ENCODE measurements at regions not wholly inside any gene's neighbourhood (a gene's known extent, or its start where the extent isn't known, plus 50 kb on each side); places are given as distances from the start of the nearest gene placed in this dataset.
"Not testable (repeated sequence)": the region's sequence is repeated elsewhere in the genome, so short reads cannot be mapped to it uniquely, and the experiment has no call there.

DNA sequence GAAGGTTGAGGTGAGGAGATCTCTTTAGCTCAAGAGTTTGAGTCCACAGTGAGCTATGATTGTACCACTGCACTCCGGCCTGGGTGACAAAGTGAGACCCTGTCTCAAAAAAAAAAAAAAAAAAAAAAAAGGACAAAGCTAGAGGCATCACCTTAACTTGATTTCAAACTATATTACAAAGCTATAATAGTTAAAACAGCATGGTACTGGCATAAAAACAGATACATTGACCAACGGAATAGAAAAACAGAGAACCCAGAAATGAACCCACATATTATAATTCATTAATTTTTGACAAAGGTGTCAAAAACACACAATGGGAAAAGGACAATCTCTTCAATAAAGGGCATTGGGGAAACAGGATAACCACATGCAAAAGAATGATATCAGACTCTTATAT, 50.8 kb upstream of the MBOAT1 start:
- H3K4me1 ChIP-seq (ENCODE audit: control insufficient read depth, insufficient read depth, low read length, poor library complexity, severe bottlenecking) = no peaks in the 10 kb centered on the region
- no CpG with 5 or more reads among the region's 2 CpGs for WGBS, 2 experiments (ENCODE audit: insufficient coverage in 2 of 2)

DNA sequence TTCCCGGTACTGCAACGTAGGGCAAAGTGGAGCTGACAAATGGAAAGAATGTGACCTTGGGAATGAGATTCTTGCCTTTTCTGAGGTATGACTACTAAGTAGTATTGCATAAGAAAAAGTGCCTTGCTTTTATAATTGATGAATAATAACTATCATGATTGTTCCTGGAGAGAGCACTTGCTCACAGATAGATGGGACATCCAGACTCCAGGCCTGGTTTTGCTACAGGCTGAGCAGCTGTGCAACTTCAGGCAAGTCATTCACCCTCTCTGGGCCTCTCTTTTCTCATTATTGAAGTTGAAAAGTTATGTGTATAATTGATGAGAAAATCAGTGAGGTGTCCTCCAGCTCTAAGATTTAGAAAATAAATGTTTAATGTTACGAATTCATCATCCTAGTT, 53.6 kb upstream of the MBOAT1 start:
- WGBS, 2 experiments (ENCODE audit: insufficient coverage in 2 of 2) = 61 to 79% methylated on average over 2 of the region's 3 CpGs
- no peak overlapping the region for H3K27ac ChIP-seq (ENCODE audit: low read depth, low read length, severe bottlenecking)

More for the DNA sequence above, 50.8 kb upstream of the MBOAT1 start:
- H3K4me3 ChIP-seq (ENCODE audit: extremely low read depth, insufficient read depth, low read length, poor library complexity, severe bottlenecking) = no peak overlapping the region
- no peaks in the 10 kb centered on the region for H3K9me3 ChIP-seq (ENCODE audit: control insufficient read depth, low read length)
- H3K27ac ChIP-seq (ENCODE audit: low read depth, low read length, severe bottlenecking) = no peak overlapping the region
- no peaks in the 10 kb centered on the region for H3K36me3 ChIP-seq (ENCODE audit: control insufficient read depth, insufficient read depth, low read length)

DNA sequence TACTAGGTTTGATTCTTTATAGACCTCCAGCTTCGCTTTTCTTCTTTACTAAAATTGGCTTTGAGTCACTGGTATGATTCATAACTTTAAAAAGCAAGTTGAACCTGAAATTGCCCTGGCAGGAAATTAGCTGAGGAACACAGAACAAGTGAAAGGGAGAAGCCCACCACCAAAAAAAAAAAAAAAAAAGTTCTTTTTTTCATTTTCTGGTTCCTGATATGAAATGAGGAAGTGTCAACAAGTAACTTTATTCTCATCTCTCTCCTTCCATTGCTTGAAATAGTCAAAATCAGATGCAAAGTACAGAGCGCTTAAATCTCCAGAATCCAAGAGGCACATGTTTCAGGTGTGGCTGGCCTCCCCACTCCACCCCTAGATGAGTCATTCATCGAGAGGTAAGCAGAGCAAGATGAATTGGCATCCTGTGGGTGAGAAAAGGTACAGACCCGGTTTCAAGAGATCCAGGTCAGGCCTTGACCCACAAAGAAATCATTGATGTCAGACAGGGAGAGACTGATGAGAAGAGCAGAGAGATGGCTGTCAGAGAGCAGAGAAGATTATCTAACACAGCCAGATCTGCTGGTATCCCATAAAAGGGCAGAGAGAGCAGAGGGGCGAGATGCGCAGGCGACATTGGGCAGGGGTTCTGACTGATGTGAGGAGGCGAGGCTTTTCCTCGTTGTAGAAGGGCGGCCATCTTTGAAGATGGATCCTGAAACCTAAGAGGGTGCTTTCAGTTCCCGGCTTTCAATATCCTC, 54.8 kb upstream of the MBOAT1 start:
- Histone ChIP-seq H3K27ac (ENCODE audit: low read depth, low read length, severe bottlenecking) (no peak overlapping the region), H3K36me3 (ENCODE audit: control insufficient read depth, insufficient read depth, low read length) (no peaks in the 10 kb centered on the region), H3K4me3 (ENCODE audit: extremely low read depth, insufficient read depth, low read length, poor library complexity, severe bottlenecking) (no peak overlapping the region), H3K9me3 (ENCODE audit: control insufficient read depth, low read length) (no peaks in the 10 kb centered on the region), H3K4me1 (ENCODE audit: control insufficient read depth, insufficient read depth, low read length, poor library complexity, severe bottlenecking) (no peaks in the 10 kb centered on the region)
- 83 to 93% methylated on average over 4 to 10 of the region's 11 CpGs for WGBS, 2 experiments (ENCODE audit: insufficient coverage in 2 of 2)

More for the DNA sequence above, 53.6 kb upstream of the MBOAT1 start:
- Histone ChIP-seq H3K9me3 (ENCODE audit: control insufficient read depth, low read length) (no peaks in the 10 kb centered on the region), H3K4me3 (ENCODE audit: extremely low read depth, insufficient read depth, low read length, poor library complexity, severe bottlenecking) (no peak overlapping the region), H3K4me1 (ENCODE audit: control insufficient read depth, insufficient read depth, low read length, poor library complexity, severe bottlenecking) (no peaks in the 10 kb centered on the region), H3K36me3 (ENCODE audit: control insufficient read depth, insufficient read depth, low read length) (no peaks in the 10 kb centered on the region)

DNA sequence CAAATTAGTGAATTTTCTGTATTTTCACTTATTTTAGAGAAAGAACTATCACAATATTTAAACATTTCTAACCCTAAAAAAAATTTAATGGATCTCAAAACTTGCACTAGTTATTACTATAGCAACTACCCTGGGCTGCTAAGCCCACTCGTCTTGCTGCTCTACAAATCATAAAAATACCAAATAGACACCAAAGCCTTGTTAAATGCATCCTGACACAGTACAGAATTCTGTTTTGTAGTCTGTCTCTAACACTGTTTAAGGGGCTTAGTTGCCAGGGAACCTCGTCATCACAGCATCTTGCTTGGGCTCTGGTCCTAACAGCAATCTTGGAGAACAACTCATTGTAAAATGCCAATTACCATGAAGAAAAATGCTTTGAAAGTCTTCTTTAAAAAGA, 56.9 kb upstream of the MBOAT1 start:
- Histone ChIP-seq H3K27ac (ENCODE audit: low read depth, low read length, severe bottlenecking) (no peak overlapping the region), H3K4me3 (ENCODE audit: extremely low read depth, insufficient read depth, low read length, poor library complexity, severe bottlenecking) (no peak overlapping the region), H3K36me3 (ENCODE audit: control insufficient read depth, insufficient read depth, low read length) (no peaks in the 10 kb centered on the region), H3K9me3 (ENCODE audit: control insufficient read depth, low read length) (no peaks in the 10 kb centered on the region), H3K4me1 (ENCODE audit: control insufficient read depth, insufficient read depth, low read length, poor library complexity, severe bottlenecking) (no peaks in the 10 kb centered on the region)
- 90% methylated on average over 2 of the region's 2 CpGs; no CpG with 5 or more reads in 1 of the 2 experiments for WGBS, 2 experiments (ENCODE audit: insufficient coverage in 2 of 2)

DNA sequence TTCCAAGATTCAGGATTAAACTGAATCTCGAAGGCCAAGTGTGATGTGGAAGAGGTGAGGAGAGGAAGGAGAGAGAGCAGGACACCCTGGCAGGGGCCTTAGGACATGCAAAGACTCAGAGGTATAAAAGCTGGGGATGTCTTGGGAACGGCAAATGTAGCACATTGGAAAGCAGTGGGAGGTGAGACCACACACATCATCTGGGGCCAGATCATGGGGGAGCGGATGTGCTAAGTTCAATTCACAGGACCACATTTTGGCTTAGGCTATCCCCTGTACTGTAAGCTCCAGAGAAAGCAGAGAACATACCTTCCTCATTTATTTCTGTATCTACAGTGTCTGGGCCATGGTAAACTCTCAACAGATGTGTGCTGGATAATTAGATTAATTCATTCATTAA, 59.5 kb upstream of the MBOAT1 start:
- Histone ChIP-seq H3K27ac (ENCODE audit: low read depth, low read length, severe bottlenecking) (no peak overlapping the region), H3K4me3 (ENCODE audit: extremely low read depth, insufficient read depth, low read length, poor library complexity, severe bottlenecking) (no peak overlapping the region), H3K9me3 (ENCODE audit: control insufficient read depth, low read length) (no peaks in the 10 kb centered on the region), H3K4me1 (ENCODE audit: control insufficient read depth, insufficient read depth, low read length, poor library complexity, severe bottlenecking) (no peaks in the 10 kb centered on the region), H3K36me3 (ENCODE audit: control insufficient read depth, insufficient read depth, low read length) (no peaks in the 10 kb centered on the region)
- WGBS, 2 experiments (ENCODE audit: insufficient coverage in 2 of 2) = 74 to 84% methylated on average over 2 to 3 of the region's 3 CpGs

DNA sequence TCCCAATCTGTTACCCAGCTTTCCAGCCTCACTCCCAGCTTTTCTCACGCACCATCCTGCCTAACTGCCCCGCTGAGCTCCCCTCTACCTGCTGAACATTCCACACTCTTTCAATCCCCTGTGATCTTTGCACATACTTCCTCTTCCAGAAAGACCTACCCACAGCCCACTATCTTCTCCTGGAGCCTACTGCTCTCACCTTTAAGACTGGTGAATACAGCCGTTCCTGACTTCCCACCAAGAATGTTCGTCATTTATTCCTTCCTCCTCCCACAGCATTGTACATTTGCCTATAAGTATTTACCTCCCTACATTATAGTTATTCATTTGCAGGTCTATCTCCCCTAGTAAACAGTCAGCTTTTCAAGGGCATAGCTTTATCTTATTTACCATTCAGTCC, 61.9 kb upstream of the MBOAT1 start:
- WGBS, 2 experiments (ENCODE audit: insufficient coverage in 2 of 2) = 91 to 98% methylated on average over 3 to 4 of the region's 4 CpGs
- H3K36me3 ChIP-seq (ENCODE audit: control insufficient read depth, insufficient read depth, low read length) = no peaks in the 10 kb centered on the region
- H3K9me3 ChIP-seq (ENCODE audit: control insufficient read depth, low read length) = no peaks in the 10 kb centered on the region
- H3K4me3 ChIP-seq (ENCODE audit: extremely low read depth, insufficient read depth, low read length, poor library complexity, severe bottlenecking) = no peak overlapping the region
- no peak overlapping the region for H3K27ac ChIP-seq (ENCODE audit: low read depth, low read length, severe bottlenecking)
- peaks cover 5% of the 10 kb centered on the region for H3K4me1 ChIP-seq (ENCODE audit: control insufficient read depth, insufficient read depth, low read length, poor library complexity, severe bottlenecking)

DNA sequence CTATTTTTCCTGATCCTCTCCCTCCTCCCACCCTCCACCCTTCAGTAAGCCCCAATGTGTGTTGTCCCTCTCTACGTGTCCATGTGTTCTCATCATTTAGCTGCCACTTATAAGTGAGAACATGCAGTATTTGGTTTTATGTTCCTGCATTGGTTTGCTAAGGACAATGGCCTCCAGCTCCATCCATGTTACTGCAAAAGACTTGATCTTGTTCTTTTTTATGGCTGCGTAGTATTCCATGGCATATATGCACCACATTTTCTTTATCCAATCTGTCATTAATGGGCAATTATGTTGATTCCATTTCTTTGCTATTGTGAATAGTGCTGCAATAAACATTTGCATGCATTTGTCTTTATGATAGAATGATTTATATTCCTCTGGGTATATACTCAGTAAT, 63.6 kb upstream of the MBOAT1 start:
- not testable (repeated sequence) for H3K27ac ChIP-seq (ENCODE audit: low read depth, low read length, severe bottlenecking); H3K4me1 ChIP-seq (ENCODE audit: control insufficient read depth, insufficient read depth, low read length, poor library complexity, severe bottlenecking); H3K36me3 ChIP-seq (ENCODE audit: control insufficient read depth, insufficient read depth, low read length); H3K9me3 ChIP-seq (ENCODE audit: control insufficient read depth, low read length); H3K4me3 ChIP-seq (ENCODE audit: extremely low read depth, insufficient read depth, low read length, poor library complexity, severe bottlenecking)
- 100% methylated on average over 1 of the region's 2 CpGs; no CpG with 5 or more reads in 1 of the 2 experiments for WGBS, 2 experiments (ENCODE audit: insufficient coverage in 2 of 2)

DNA sequence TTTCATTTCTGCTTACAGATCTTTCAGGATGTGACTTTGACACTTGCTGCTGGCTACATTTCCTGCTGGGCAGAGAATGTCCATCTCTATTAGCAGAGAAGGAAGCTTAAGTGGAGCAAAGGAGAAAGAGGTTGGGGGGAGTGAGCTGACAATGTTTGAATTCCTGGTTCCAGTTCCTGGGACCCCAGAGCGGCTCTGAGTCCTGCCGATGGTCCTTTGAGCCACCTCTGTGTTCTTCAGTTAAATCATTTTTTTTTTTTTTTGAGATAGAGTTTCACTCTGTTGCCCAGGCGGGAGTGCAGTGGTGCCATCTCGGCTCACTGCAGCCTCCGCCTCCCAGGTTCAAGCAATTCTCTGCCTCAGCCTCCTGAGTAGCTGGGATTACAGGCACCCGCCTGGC, 65.5 kb upstream of the MBOAT1 start:
- not testable (repeated sequence) for H3K4me1 ChIP-seq (ENCODE audit: control insufficient read depth, insufficient read depth, low read length, poor library complexity, severe bottlenecking); H3K9me3 ChIP-seq (ENCODE audit: control insufficient read depth, low read length); H3K4me3 ChIP-seq (ENCODE audit: extremely low read depth, insufficient read depth, low read length, poor library complexity, severe bottlenecking); H3K27ac ChIP-seq (ENCODE audit: low read depth, low read length, severe bottlenecking); H3K36me3 ChIP-seq (ENCODE audit: control insufficient read depth, insufficient read depth, low read length)
- no CpG with 5 or more reads among the region's 6 CpGs for WGBS, 2 experiments (ENCODE audit: insufficient coverage in 2 of 2)

DNA sequence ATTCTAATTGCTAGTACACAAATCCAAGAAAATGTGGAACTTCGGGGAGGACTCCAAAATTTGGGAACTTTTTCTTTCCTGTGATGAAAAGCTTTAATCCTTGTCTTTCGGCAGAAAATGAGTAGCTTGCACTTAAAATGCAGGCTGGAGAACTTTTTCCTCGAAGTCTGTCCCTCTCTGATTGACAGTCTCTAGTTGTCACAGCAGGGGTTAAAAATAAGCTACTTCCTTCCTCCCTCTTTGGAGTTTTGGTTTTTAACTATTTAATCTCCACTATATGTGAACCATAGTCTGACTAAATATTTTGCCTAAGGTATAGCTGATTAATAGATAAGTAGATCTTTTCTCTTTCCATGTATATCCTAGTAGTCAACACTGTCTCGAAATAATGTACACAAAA, 66.8 kb upstream of the MBOAT1 start:
- no peaks in the 10 kb centered on the region for H3K9me3 ChIP-seq (ENCODE audit: control insufficient read depth, low read length)
- WGBS, 2 experiments (ENCODE audit: insufficient coverage in 2 of 2) = 62 to 73% methylated on average over 3 to 4 of the region's 4 CpGs
- no peak overlapping the region for H3K27ac ChIP-seq (ENCODE audit: low read depth, low read length, severe bottlenecking)
- H3K4me3 ChIP-seq (ENCODE audit: extremely low read depth, insufficient read depth, low read length, poor library complexity, severe bottlenecking) = no peak overlapping the region
- H3K36me3 ChIP-seq (ENCODE audit: control insufficient read depth, insufficient read depth, low read length) = no peaks in the 10 kb centered on the region
- peaks cover 6% of the 10 kb centered on the region for H3K4me1 ChIP-seq (ENCODE audit: control insufficient read depth, insufficient read depth, low read length, poor library complexity, severe bottlenecking)

DNA sequence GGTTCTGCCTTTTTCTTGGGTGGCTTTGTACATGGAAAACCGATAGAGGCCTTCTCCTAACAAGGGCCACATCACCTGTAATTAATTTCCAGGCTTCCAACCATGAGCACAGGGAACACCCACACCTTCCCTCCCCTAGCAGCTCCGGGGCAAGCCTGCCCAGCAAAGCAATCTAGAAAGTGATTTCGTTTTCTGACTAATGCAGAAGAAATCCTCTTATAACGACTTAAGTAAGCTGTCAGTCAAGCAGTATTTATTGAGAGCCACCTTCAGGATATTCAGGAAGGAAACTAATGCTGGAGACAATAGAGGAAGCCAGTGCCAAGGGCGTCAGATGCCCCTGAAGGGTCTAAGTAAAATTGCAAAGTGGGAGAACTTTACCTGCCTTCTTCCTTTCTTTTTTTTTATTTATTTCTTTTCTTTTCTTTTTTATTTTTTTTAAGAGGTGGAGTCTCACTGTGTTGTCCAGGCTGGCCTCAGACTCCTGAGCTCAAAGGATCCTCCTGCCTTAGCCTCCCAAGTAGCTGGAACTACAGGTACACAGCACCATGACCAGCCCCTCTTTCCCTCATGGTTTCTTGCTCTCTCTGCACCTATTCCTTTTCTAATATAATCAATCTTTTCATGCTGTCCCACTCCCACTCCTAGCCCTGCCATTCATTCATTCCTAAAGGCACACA, 67.5 kb upstream of the MBOAT1 start:
- H3K36me3 ChIP-seq (ENCODE audit: control insufficient read depth, insufficient read depth, low read length) = no peaks in the 10 kb centered on the region
- 61 to 81% methylated on average over 3 of the region's 5 CpGs for WGBS, 2 experiments (ENCODE audit: insufficient coverage in 2 of 2)
- no peak overlapping the region for H3K27ac ChIP-seq (ENCODE audit: low read depth, low read length, severe bottlenecking)
- H3K4me3 ChIP-seq (ENCODE audit: extremely low read depth, insufficient read depth, low read length, poor library complexity, severe bottlenecking) = no peak overlapping the region
- H3K4me1 ChIP-seq (ENCODE audit: control insufficient read depth, insufficient read depth, low read length, poor library complexity, severe bottlenecking) = peaks cover 6% of the 10 kb centered on the region
- no peaks in the 10 kb centered on the region for H3K9me3 ChIP-seq (ENCODE audit: control insufficient read depth, low read length)

DNA sequence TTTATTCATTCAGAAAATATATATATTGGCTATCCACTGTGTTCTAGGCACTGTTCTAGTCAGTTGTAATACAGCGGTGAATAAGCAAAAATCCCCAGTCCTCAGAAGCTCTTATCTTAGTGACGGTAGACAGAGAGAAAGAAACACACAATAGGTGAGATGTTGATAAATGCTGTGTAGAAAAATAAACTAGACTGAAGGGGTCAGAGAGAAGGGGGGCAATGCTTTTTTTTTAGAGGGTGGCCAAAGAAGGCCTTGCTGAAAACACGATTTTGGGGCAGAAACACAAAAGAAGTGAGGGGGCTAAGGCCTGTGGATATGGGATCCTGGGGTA, 68.0 kb upstream of the MBOAT1 start:
- 89 to 100% methylated on average over 1 to 3 of the region's 3 CpGs for WGBS, 2 experiments (ENCODE audit: insufficient coverage in 2 of 2)
- no peak overlapping the region for H3K4me3 ChIP-seq (ENCODE audit: extremely low read depth, insufficient read depth, low read length, poor library complexity, severe bottlenecking)
- H3K9me3 ChIP-seq (ENCODE audit: control insufficient read depth, low read length) = no peaks in the 10 kb centered on the region
- peaks cover 6% of the 10 kb centered on the region for H3K4me1 ChIP-seq (ENCODE audit: control insufficient read depth, insufficient read depth, low read length, poor library complexity, severe bottlenecking)
- no peaks in the 10 kb centered on the region for H3K36me3 ChIP-seq (ENCODE audit: control insufficient read depth, insufficient read depth, low read length)
- H3K27ac ChIP-seq (ENCODE audit: low read depth, low read length, severe bottlenecking) = no peak overlapping the region
